ENCODE measurements at regions not wholly inside any gene's neighbourhood (a gene's known extent, or its start where the extent isn't known, plus 50 kb on each side); places are given as distances from the start of the nearest gene placed in this dataset.

DNA sequence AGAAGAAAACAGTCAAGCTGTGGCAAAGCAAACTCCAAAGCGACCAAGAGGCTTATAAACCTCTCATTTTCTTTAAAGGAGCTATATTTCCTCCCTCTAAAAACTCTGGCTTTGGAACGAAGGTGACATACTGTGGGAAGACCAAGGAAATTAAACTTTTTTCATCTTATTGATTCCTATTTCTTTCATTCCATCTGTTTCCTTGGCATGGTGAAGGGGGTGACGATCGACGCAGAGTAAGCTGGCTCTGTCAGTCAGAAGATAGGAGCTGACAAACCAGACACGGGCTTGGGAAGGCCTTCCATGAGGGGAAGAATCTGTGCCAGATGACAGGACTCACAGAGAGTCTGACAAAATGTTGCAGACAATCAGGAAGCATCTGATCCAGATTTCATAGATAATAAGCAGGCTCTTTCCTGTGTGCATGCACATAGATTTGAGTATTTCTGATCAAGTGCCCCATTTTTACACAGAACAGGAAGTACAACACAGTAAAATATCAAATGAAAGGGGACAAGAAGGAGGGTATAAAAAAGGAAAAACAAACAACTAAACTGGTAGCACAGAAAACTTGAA lies 261.7 kb downstream of the SATB2 start:
- no peak for TF ChIP-seq POLR2A (IDR thresholded peaks at IDR 0.05)
- TF ChIP-seq, protein P1, sequence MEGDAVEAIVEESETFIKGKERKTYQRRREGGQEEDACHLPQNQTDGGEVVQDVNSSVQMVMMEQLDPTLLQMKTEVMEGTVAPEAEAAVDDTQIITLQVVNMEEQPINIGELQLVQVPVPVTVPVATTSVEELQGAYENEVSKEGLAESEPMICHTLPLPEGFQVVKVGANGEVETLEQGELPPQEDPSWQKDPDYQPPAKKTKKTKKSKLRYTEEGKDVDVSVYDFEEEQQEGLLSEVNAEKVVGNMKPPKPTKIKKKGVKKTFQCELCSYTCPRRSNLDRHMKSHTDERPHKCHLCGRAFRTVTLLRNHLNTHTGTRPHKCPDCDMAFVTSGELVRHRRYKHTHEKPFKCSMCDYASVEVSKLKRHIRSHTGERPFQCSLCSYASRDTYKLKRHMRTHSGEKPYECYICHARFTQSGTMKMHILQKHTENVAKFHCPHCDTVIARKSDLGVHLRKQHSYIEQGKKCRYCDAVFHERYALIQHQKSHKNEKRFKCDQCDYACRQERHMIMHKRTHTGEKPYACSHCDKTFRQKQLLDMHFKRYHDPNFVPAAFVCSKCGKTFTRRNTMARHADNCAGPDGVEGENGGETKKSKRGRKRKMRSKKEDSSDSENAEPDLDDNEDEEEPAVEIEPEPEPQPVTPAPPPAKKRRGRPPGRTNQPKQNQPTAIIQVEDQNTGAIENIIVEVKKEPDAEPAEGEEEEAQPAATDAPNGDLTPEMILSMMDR (IDR thresholded peaks at IDR 0.05) = no peak

Measured in thyroid gland (tissue), 4 donors.